ENCODE measurements at regions not wholly inside any gene's neighbourhood (a gene's known extent, or its start where the extent isn't known, plus 50 kb on each side); places are given as distances from the start of the nearest gene placed in this dataset.
"Not testable (repeated sequence)": the region's sequence is repeated elsewhere in the genome, so short reads cannot be mapped to it uniquely, and the experiment has no call there.

DNA sequence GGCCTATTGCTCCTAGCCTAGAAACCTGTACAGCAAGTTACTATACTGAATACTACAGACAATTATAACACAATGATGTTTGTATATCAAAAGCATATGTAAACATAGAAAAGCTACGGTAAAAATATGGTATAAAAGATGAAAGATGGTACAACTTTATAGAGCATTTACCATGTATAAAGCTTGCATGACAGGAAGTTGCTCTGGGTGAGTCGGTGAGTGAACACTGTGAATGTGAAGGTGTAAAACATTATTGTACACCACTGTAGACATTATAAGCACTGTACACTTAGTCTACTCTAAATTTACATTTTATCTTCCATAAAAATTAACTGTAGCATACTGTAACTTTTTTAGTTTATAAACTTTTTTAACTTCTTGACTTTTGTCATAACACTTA lies 674.3 kb upstream of the ZWINT start:
- no peaks in the 10 kb centered on the region for H3K27me3 ChIP-seq
- H3K9me3 ChIP-seq = peaks cover 5 to 20% (median 18%) of the 10 kb centered on the region in 3 donors
- no peak overlapping the region for H3K4me3 ChIP-seq
- H3K36me3 ChIP-seq = no peaks in the 10 kb centered on the region
- DNase-seq = no peak
- H3K27ac ChIP-seq = no peak overlapping the region
- intact Hi-C loops (cut with DNase I; ENCODE audit: low total_unique reads) = no loop called here
- no peaks in the 10 kb centered on the region for H3K4me1 ChIP-seq
- no peak for TF ChIP-seq CTCF (IDR thresholded peaks at IDR 0.05)

DNA sequence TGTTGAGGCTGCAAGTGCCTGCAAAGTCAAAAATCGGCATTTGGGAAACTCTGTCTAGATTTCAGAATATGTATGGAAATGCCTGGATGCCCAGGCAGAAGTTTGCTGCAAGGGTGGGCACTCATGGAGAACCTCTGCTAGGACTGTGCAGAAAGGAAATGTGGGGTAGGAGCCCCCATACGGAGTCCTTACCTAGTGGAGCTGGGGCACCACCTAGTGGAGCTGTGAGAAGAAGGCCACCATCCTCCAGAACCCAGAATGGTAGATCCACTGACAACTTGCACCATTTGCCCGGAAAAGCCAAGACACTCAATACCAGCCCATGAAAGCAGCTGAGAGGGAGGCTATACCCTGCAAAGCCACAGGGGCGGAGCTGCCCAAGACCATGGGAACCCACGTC lies 671.2 kb upstream of the ZWINT start:
- H3K9me3 ChIP-seq = peaks cover 5 to 20% (median 18%) of the 10 kb centered on the region in 3 donors
- H3K36me3 ChIP-seq; H3K4me1 ChIP-seq; DNase-seq; H3K27me3 ChIP-seq; H3K4me3 ChIP-seq; H3K27ac ChIP-seq; intact Hi-C loops (cut with DNase I; ENCODE audit: low total_unique reads): not testable (repeated sequence)

- no peak overlapping the region for H3K27ac ChIP-seq
- H3K9me3 ChIP-seq = peaks cover 5 to 20% (median 18%) of the 10 kb centered on the region in 3 donors
- TF ChIP-seq CTCF (IDR thresholded peaks at IDR 0.05) = no peak
- no peaks in the 10 kb centered on the region for H3K27me3 ChIP-seq
- H3K4me3 ChIP-seq = no peak overlapping the region
- no peak for DNase-seq
- no peaks in the 10 kb centered on the region for H3K4me1 ChIP-seq
- intact Hi-C loops (cut with DNase I; ENCODE audit: low total_unique reads) = no loop called here
- H3K36me3 ChIP-seq = no peaks in the 10 kb centered on the region
Observed at GRCh38 chr10:57031346-57031745, 670.3 kb upstream of the ZWINT start.

DNA sequence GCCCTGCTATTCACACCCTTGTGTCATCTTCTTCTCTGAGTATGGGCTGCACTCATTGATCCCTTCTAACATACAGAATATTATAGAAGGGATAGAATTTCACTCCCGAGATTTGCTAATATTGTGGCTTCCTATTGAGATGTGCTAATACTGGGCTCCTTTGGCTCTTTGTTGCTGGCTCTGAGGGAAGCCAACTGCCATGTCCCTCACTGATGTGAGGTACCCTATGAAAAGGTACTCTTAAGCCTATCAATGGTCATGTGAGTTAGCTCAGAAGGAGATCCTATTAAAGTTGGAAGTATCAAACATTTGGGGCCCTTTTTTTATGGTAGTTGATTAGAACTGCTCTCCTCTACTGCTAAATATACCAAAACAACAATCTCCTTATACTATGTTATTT lies 665.2 kb upstream of the ZWINT start:
- Histone ChIP-seq H3K4me3 (no peak overlapping the region), H3K27ac (no peak overlapping the region), H3K9me3 (peaks cover 0 to 8% (median 6%) of the 10 kb centered on the region in 3 donors), H3K36me3 (no peaks in the 10 kb centered on the region), H3K27me3 (no peaks in the 10 kb centered on the region), H3K4me1 (no peaks in the 10 kb centered on the region)
- TF ChIP-seq CTCF (IDR thresholded peaks at IDR 0.05) = no peak
- intact Hi-C loops (cut with DNase I; ENCODE audit: low total_unique reads) = no loop called here
- DNase-seq = no peak

GRCh38 chr10:57023626-57024025 lies 662.6 kb upstream of the ZWINT start:
- Histone ChIP-seq H3K9me3 (no peaks in the 10 kb centered on the region), H3K4me3 (no peak overlapping the region), H3K4me1 (no peaks in the 10 kb centered on the region), H3K27me3 (no peaks in the 10 kb centered on the region), H3K36me3 (no peaks in the 10 kb centered on the region), H3K27ac (no peak overlapping the region)
- no peak for DNase-seq
- intact Hi-C loops (cut with DNase I; ENCODE audit: low total_unique reads) = no loop called here
- no peak for TF ChIP-seq CTCF (IDR thresholded peaks at IDR 0.05)

DNA sequence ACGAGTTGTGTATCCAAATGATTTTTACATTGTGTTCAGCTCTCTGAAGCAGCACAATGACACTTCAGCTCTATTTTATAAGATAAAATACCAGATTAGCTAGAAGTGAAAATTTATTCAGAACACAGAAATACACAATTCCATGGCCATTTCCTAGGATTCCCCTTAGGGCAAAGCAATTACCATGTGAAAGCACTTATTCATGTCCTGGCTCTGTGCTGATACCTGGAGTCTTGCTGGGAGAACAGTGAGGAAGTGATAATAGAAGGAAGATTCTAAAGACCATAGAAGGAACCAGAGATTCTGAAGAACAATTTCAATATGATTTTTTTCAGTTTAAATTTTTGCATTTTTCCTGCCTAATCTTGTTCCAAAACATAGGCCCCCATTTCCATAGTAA lies 657.4 kb upstream of the ZWINT start:
- intact Hi-C loops (cut with DNase I; ENCODE audit: low total_unique reads) = no loop called here
- H3K9me3 ChIP-seq = no peaks in the 10 kb centered on the region
- no peaks in the 10 kb centered on the region for H3K27me3 ChIP-seq
- H3K36me3 ChIP-seq = no peaks in the 10 kb centered on the region
- TF ChIP-seq CTCF (IDR thresholded peaks at IDR 0.05) = no peak
- H3K4me3 ChIP-seq = no peak overlapping the region
- DNase-seq = no peak
- no peak overlapping the region for H3K27ac ChIP-seq
- H3K4me1 ChIP-seq = no peaks in the 10 kb centered on the region

Measured in tibial artery (tissue), 4 donors.